PC-3 (cell line): ENCODE measurements at regions not wholly inside any gene's neighbourhood (a gene's known extent, or its start where the extent isn't known, plus 50 kb on each side); places are given as distances from the start of the nearest gene placed in this dataset.

Experiments used
- ATAC-seq: fragments of 200-7000 bp; cut with Tn5 transposase; 2 replicates; pipeline ENCODE4 v1.9.1; 2020; ENCODE audit warnings: mild to moderate bottlenecking, moderate library complexity
- BruUV-seq: library from RNA; stranded (reverse); fragments of 400-500 nt; replicated peaks from 2 replicates; lab custom pipeline; 2021; lab: Mats Ljungman, UMichigan
- CTCF ChIA-PET: fragments of 300-600 bp; sonication (Branson Sonifier 250); formaldehyde crosslinking; loops from one replicate; lab custom pipeline; 2022; ENCODE audit warnings: antibody characterized with exemption; lab: Charles Lee
- POLR2A ChIA-PET: fragments of 300-600 bp; sonication (Branson Sonifier 250); formaldehyde crosslinking; loops from one replicate; lab custom pipeline; 2022; ENCODE audit warnings: antibody characterized with exemption; ENCODE audit not compliant: unreplicated experiment; lab: Charles Lee
- DNase-seq: peaks from one replicate; pipeline ENCODE4 v3.0.0-alpha.2; 2015
- H2AFZ ChIP-seq: fragments of 300-600 bp; sonication (generic); 2 replicates; pipeline ENCODE4 v1.6.0; 2016; ENCODE audit warnings: antibody characterized with exemption, low read length
- H3F3A ChIP-seq: fragments of 300-600 bp; sonication (generic); one replicate; pipeline ENCODE4 v1.6.0; 2017; ENCODE audit warnings: antibody characterized with exemption, low read length, control low read depth, mild to moderate bottlenecking; ENCODE audit not compliant: unreplicated experiment
- H3K27ac ChIP-seq: fragments of 300-600 bp; sonication (generic); 2 replicates; pipeline ENCODE4 v1.5.1; 2016; ENCODE audit warnings: mild to moderate bottlenecking, low read length
- H3K27me3 ChIP-seq: fragments of 300-600 bp; sonication (generic); 2 replicates; pipeline ENCODE4 v1.6.1; 2016; ENCODE audit warnings: low read length, mixed read lengths
- H3K36me3 ChIP-seq: fragments of 300-600 bp; sonication (generic); 2 replicates; pipeline ENCODE4 v1.6.1; 2016; ENCODE audit warnings: low read depth, mixed run types, low read length, mixed read lengths
- H3K4me1 ChIP-seq: fragments of 300-600 bp; sonication (generic); 2 replicates; pipeline ENCODE4 v1.5.1; 2016; ENCODE audit warnings: low read length; ENCODE audit not compliant: insufficient read depth
- H3K4me2 ChIP-seq: fragments of 300-600 bp; sonication (generic); 2 replicates; pipeline ENCODE4 v1.6.0; 2016; ENCODE audit warnings: low read length
- H3K4me3 ChIP-seq: fragments of 300-600 bp; sonication (generic); 2 replicates; pipeline ENCODE4 v1.5.1; 2016; ENCODE audit warnings: mild to moderate bottlenecking, low read length, mixed read lengths
- H3K79me2 ChIP-seq: fragments of 300-600 bp; sonication (generic); 2 replicates; pipeline ENCODE4 v1.6.1; 2017; ENCODE audit warnings: low read length, mixed read lengths
- H3K9ac ChIP-seq: fragments of 300-600 bp; sonication (generic); 2 replicates; pipeline ENCODE4 v1.6.0; 2016; ENCODE audit warnings: mild to moderate bottlenecking, low read length
- H3K9me2 ChIP-seq: fragments of 300-600 bp; sonication (generic); replicated peaks from 2 replicates; pipeline ENCODE4 v1.6.1; 2016; ENCODE audit warnings: mixed run types, low read length, mixed read lengths
- H3K9me3 ChIP-seq: fragments of 300-600 bp; sonication (generic); 2 replicates; pipeline ENCODE4 v1.6.1; 2016; ENCODE audit warnings: low read length, mixed read lengths
- H4K20me1 ChIP-seq: fragments of 300-600 bp; sonication (generic); 2 replicates; pipeline ENCODE4 v1.6.1; 2016; ENCODE audit warnings: low read length, mixed read lengths
- CTCF ChIP-seq: fragments of 300-600 bp; sonication (generic); conservative IDR thresholded peaks from 2 replicates; pipeline ENCODE4 v1.5.1; 2017; ENCODE audit warnings: antibody characterized with exemption, low read depth, mild to moderate bottlenecking, low read length
- EZH2 ChIP-seq: fragments of 300-600 bp; sonication (generic); IDR thresholded peaks from one replicate; pipeline ENCODE4 v1.6.1; 2017; ENCODE audit warnings: antibody characterized with exemption, mild to moderate bottlenecking, low read length; ENCODE audit not compliant: unreplicated experiment
- EZH2phosphoT487 ChIP-seq: fragments of 300-600 bp; sonication (generic); IDR thresholded peaks from 2 replicates; pipeline ENCODE4 v1.6.1; 2018; ENCODE audit warnings: mild to moderate bottlenecking, antibody characterized with exemption, low read length, borderline replicate concordance
- intact Hi-C: fragments of 100-400 bp; cut with micrococcal nuclease; formaldehyde crosslinking; loops from 2 replicates; pipeline ENCODE4 v1.9.0; 2023

GRCh38 chr9:119795395-119795794, 426.2 kb upstream of the BRINP1 start:
- H3F3A ChIP-seq, result no peaks in the 10 kb centered on the region
- no TSS peak for BruUV-seq
- H4K20me1 ChIP-seq, result no peaks in the 10 kb centered on the region
- no peak overlapping the region for H3K4me2 ChIP-seq
- H3K9ac ChIP-seq, result no peak overlapping the region
- no peak for ATAC-seq
- H3K27me3 ChIP-seq, result no peaks in the 10 kb centered on the region
- no peak for TF ChIP-seq EZH2
- no peak for TF ChIP-seq EZH2phosphoT487
- no peak for TF ChIP-seq CTCF
- no peaks in the 10 kb centered on the region for H3K9me3 ChIP-seq
- no peak overlapping the region for H3K27ac ChIP-seq
- H3K9me2 ChIP-seq, result no peaks in the 10 kb centered on the region
- H3K79me2 ChIP-seq, result no peaks in the 10 kb centered on the region
- DNase-seq, result no peak
- H3K4me1 ChIP-seq, result no peaks in the 10 kb centered on the region
- ChIA-PET POLR2A (no interaction called here), CTCF (no interaction called here)
- no peak overlapping the region for H3K4me3 ChIP-seq
- H3K36me3 ChIP-seq, result no peaks in the 10 kb centered on the region
- H2AFZ ChIP-seq, result no peak overlapping the region
- intact Hi-C loops, result no loop called here

GRCh38 chr9:119794836-119795235, 425.6 kb upstream of the BRINP1 start:
- Histone ChIP-seq H3K36me3 (no peaks in the 10 kb centered on the region), H3K79me2 (no peaks in the 10 kb centered on the region), H3K27ac (no peak overlapping the region), H3K9me3 (no peaks in the 10 kb centered on the region), H3F3A (no peaks in the 10 kb centered on the region), H3K4me3 (no peak overlapping the region), H3K9me2 (no peaks in the 10 kb centered on the region), H3K4me2 (no peak overlapping the region), H4K20me1 (no peaks in the 10 kb centered on the region), H3K4me1 (no peaks in the 10 kb centered on the region), H3K27me3 (no peaks in the 10 kb centered on the region), H3K9ac (no peak overlapping the region), H2AFZ (no peak overlapping the region)
- ChIA-PET CTCF (no interaction called here), POLR2A (no interaction called here)
- no TSS peak for BruUV-seq
- no peak for DNase-seq
- intact Hi-C loops, result no loop called here
- TF ChIP-seq EZH2 (no peak), CTCF (no peak), EZH2phosphoT487 (no peak)
- ATAC-seq, result no peak

- DNase-seq, result no peak
- intact Hi-C loops, result no loop called here
- BruUV-seq, result no TSS peak
- H3K27me3 ChIP-seq, result no peaks in the 10 kb centered on the region
- no peaks in the 10 kb centered on the region for H3K4me1 ChIP-seq
- no peaks in the 10 kb centered on the region for H3K36me3 ChIP-seq
- no peak overlapping the region for H3K4me2 ChIP-seq
- no peak overlapping the region for H3K9ac ChIP-seq
- no peaks in the 10 kb centered on the region for H4K20me1 ChIP-seq
- no peaks in the 10 kb centered on the region for H3F3A ChIP-seq
- H3K4me3 ChIP-seq, result no peak overlapping the region
- ChIA-PET CTCF (no interaction called here), POLR2A (no interaction called here)
- H2AFZ ChIP-seq, result no peak overlapping the region
- no peak for ATAC-seq
- H3K9me3 ChIP-seq, result no peaks in the 10 kb centered on the region
- no peaks in the 10 kb centered on the region for H3K9me2 ChIP-seq
- TF ChIP-seq CTCF (no peak), EZH2phosphoT487 (no peak), EZH2 (no peak)
- H3K27ac ChIP-seq, result no peak overlapping the region
- no peaks in the 10 kb centered on the region for H3K79me2 ChIP-seq
These were observed 424.0 kb upstream of the BRINP1 start for GRCh38 chr9:119793218-119793617.
